Stimulated activated CD4-positive, alpha-beta T cell treated with anti-CD3 and anti-CD28 coated beads, Interleukin-1b, Interleukin-23, amount 100 ng/mL, for 24 hours (primary cell): ENCODE measurements at regions not wholly inside any gene's neighbourhood (a gene's known extent, or its start where the extent isn't known, plus 50 kb on each side); places are given as distances from the start of the nearest gene placed in this dataset.

ENCODE experiments used
- DNase-seq, 4 experiments: peaks; one replicate each; pipeline ENCODE4 v3.0.0-alpha.2; 2020; ENCODE audit warnings: low read depth in 4 of 4, low spot score in 1 of 4

GRCh38 chr10:44180321-44181168 lies 204.4 kb downstream of the CXCL12 start:
- no peak for DNase-seq

- DNase-seq: no peak
Observed at GRCh38 chr10:44178856-44179255, 206.0 kb downstream of the CXCL12 start.

GRCh38 chr10:44178281-44178680 lies 206.6 kb downstream of the CXCL12 start:
- DNase-seq: no peak

- DNase-seq: no peak
Observed at GRCh38 chr10:44177610-44178009, 207.3 kb downstream of the CXCL12 start.

- no peak for DNase-seq
Observed at GRCh38 chr10:44176311-44176710, 208.6 kb downstream of the CXCL12 start.

- DNase-seq: no peak
Observed at GRCh38 chr10:44173608-44173894, 211.3 kb downstream of the CXCL12 start.

- DNase-seq: no peak
Observed at GRCh38 chr10:44172883-44173607, 211.9 kb downstream of the CXCL12 start.

- DNase-seq: no peak
Observed at GRCh38 chr10:44171765-44172164, 213.1 kb downstream of the CXCL12 start.

- no peak for DNase-seq
Observed at GRCh38 chr10:44168478-44168877, 216.4 kb downstream of the CXCL12 start.

GRCh38 chr10:44167752-44168151 lies 217.1 kb downstream of the CXCL12 start:
- DNase-seq: no peak

- no peak for DNase-seq
Observed at GRCh38 chr10:44166441-44166840, 218.5 kb downstream of the CXCL12 start.

GRCh38 chr10:44164251-44164956 lies 220.5 kb downstream of the CXCL12 start:
- no peak for DNase-seq

GRCh38 chr10:44161184-44161583 lies 223.7 kb downstream of the CXCL12 start:
- DNase-seq: no peak

- DNase-seq: no peak
Observed at GRCh38 chr10:44157574-44157973, 227.3 kb downstream of the CXCL12 start.

GRCh38 chr10:44154956-44155355 lies 229.9 kb downstream of the CXCL12 start:
- no peak for DNase-seq

- no peak for DNase-seq
Observed at GRCh38 chr10:44153918-44154670, 230.8 kb downstream of the CXCL12 start.

GRCh38 chr10:44143556-44143955 lies 241.3 kb downstream of the CXCL12 start:
- no peak for DNase-seq

- no peak for DNase-seq
Observed at GRCh38 chr10:44132361-44133289, 252.3 kb downstream of the CXCL12 start.

- DNase-seq: no peak
Observed at GRCh38 chr10:44126291-44126717, 258.6 kb downstream of the CXCL12 start.

GRCh38 chr10:44125879-44126278 lies 259.0 kb downstream of the CXCL12 start:
- no peak for DNase-seq
